Panc1 (cell line): ENCODE measurements at regions not wholly inside any gene's neighbourhood (a gene's known extent, or its start where the extent isn't known, plus 50 kb on each side); places are given as distances from the start of the nearest gene placed in this dataset.

Experiments
- CTCF ChIP-seq: fragments of 450-650 bp; IDR thresholded peaks from 2 replicates; pipeline ENCODE4 v1.5.1; 2017; ENCODE audit warnings: mild to moderate bottlenecking
- POLR2AphosphoS5 ChIP-seq: IDR thresholded peaks from 2 replicates; pipeline ENCODE4 v1.6.1; 2012; ENCODE audit warnings: mild to moderate bottlenecking, low read depth, low read length, moderate library complexity
- REST ChIP-seq, 2 experiments: IDR thresholded peaks; 2 replicates each; pipeline ENCODE4 v1.6.1; 2011 to 2012; ENCODE audit warnings: low read depth in 2 of 2, control low read depth in 1 of 2, low read length in 1 of 2, mild to moderate bottlenecking in 1 of 2, moderate library complexity in 1 of 2; ENCODE audit not compliant: insufficient read depth in 1 of 2
- SIN3A ChIP-seq: IDR thresholded peaks from 2 replicates; pipeline ENCODE4 v1.6.1; 2012; ENCODE audit warnings: low read depth, mild to moderate bottlenecking, low read length, moderate library complexity, borderline replicate concordance; ENCODE audit not compliant: insufficient read depth

- TF ChIP-seq POLR2AphosphoS5 (no peak), CTCF (no peak), REST (IDR thresholded peaks at IDR 0.05; ENCODE audit: insufficient read depth in 1 of 2, low read depth in 2 of 2, low read length in 1 of 2) (no peak), SIN3A (no peak)
These were observed 133.2 kb downstream of the AQP9 start for GRCh38 chr15:58271410-58271809.
